NCI-H2171 treated with DMSO at 0.1 percent for 48 hours (cell line): ENCODE measurements at regions not wholly inside any gene's neighbourhood (a gene's known extent, or its start where the extent isn't known, plus 50 kb on each side); places are given as distances from the start of the nearest gene placed in this dataset.
A peak's percentile ranks its signal among the peaks of the same experiment; 100 is the strongest.
"Not testable (repeated sequence)": the region's sequence is repeated elsewhere in the genome, so short reads cannot be mapped to it uniquely, and the experiment has no call there.

ENCODE experiments used
- DNase-seq: peaks from one replicate; lab custom pipeline; 2025; lab: John Stamatoyannopoulos, UW

- DNase-seq: peak; percentile 82
Measured at GRCh38 chr10:118914629-118915028, 114.9 kb upstream of the NANOS1 start.

- no peak for DNase-seq
Measured at GRCh38 chr10:118915161-118915560, 114.4 kb upstream of the NANOS1 start.

GRCh38 chr10:118916777-118917176 lies 112.7 kb upstream of the NANOS1 start:
- no peak for DNase-seq

GRCh38 chr10:118917701-118918100 lies 111.8 kb upstream of the NANOS1 start:
- DNase-seq: no peak

- no peak for DNase-seq
Measured at GRCh38 chr10:118918116-118918515, 111.4 kb upstream of the NANOS1 start.

GRCh38 chr10:118918587-118918986 lies 110.9 kb upstream of the NANOS1 start:
- peak; percentile 43 for DNase-seq

- no peak for DNase-seq
Measured at GRCh38 chr10:118920206-118920605, 109.3 kb upstream of the NANOS1 start.

- no peak for DNase-seq
Measured at GRCh38 chr10:118922226-118922625, 107.3 kb upstream of the NANOS1 start.

GRCh38 chr10:118922972-118923371 lies 106.5 kb upstream of the NANOS1 start:
- DNase-seq: no peak

GRCh38 chr10:118924493-118924892 lies 105.0 kb upstream of the NANOS1 start:
- no peak for DNase-seq

- DNase-seq: peak; percentile 67
Measured at GRCh38 chr10:118925404-118926071, 104.0 kb upstream of the NANOS1 start.

GRCh38 chr10:118926072-118926417 lies 103.5 kb upstream of the NANOS1 start:
- no peak for DNase-seq

- DNase-seq: no peak
Measured at GRCh38 chr10:118926441-118926840, 103.1 kb upstream of the NANOS1 start.

GRCh38 chr10:118926903-118927302 lies 102.6 kb upstream of the NANOS1 start:
- no peak for DNase-seq

- DNase-seq: no peak
Measured at GRCh38 chr10:118927321-118927720, 102.2 kb upstream of the NANOS1 start.

- DNase-seq: no peak
Measured at GRCh38 chr10:118930614-118931013, 98.9 kb upstream of the NANOS1 start.

- DNase-seq: no peak
Measured at GRCh38 chr10:118931436-118931835, 98.1 kb upstream of the NANOS1 start.

GRCh38 chr10:118932154-118932553 lies 97.4 kb upstream of the NANOS1 start:
- DNase-seq: not testable (repeated sequence)

GRCh38 chr10:118937226-118937625 lies 92.3 kb upstream of the NANOS1 start:
- DNase-seq: no peak

- no peak for DNase-seq
Measured at GRCh38 chr10:118939211-118940007, 90.1 kb upstream of the NANOS1 start.

- no peak for DNase-seq
Measured at GRCh38 chr10:118940386-118940785, 89.1 kb upstream of the NANOS1 start.

GRCh38 chr10:118943253-118943652 lies 86.3 kb upstream of the NANOS1 start:
- no peak for DNase-seq

- DNase-seq: no peak
Measured at GRCh38 chr10:118944959-118945633, 84.4 kb upstream of the NANOS1 start.
